SU-DHL-6 (cell line): ENCODE measurements at regions not wholly inside any gene's neighbourhood (a gene's known extent, or its start where the extent isn't known, plus 50 kb on each side); places are given as distances from the start of the nearest gene placed in this dataset.

Experiments used
- EZH2phosphoT487 ChIP-seq: fragments of 200-600 bp; sonication (generic), shearing (Covaris generic); conservative IDR thresholded peaks from 2 replicates; pipeline ENCODE4 v1.6.1; 2018; ENCODE audit warnings: mild to moderate bottlenecking, antibody characterized with exemption, low read length, moderate library complexity, mixed read lengths
- TF ChIP-seq, protein P1 (sequence below): fragments of 200-600 bp; sonication (generic); IDR thresholded peaks from one replicate; pipeline ENCODE4 v1.5.1; 2017; ENCODE audit warnings: antibody characterized with exemption, mild to moderate bottlenecking, low read length, moderate library complexity; ENCODE audit not compliant: insufficient read depth, poor library complexity, severe bottlenecking

- TF ChIP-seq, protein P1, sequence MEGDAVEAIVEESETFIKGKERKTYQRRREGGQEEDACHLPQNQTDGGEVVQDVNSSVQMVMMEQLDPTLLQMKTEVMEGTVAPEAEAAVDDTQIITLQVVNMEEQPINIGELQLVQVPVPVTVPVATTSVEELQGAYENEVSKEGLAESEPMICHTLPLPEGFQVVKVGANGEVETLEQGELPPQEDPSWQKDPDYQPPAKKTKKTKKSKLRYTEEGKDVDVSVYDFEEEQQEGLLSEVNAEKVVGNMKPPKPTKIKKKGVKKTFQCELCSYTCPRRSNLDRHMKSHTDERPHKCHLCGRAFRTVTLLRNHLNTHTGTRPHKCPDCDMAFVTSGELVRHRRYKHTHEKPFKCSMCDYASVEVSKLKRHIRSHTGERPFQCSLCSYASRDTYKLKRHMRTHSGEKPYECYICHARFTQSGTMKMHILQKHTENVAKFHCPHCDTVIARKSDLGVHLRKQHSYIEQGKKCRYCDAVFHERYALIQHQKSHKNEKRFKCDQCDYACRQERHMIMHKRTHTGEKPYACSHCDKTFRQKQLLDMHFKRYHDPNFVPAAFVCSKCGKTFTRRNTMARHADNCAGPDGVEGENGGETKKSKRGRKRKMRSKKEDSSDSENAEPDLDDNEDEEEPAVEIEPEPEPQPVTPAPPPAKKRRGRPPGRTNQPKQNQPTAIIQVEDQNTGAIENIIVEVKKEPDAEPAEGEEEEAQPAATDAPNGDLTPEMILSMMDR: no peak
- TF ChIP-seq EZH2phosphoT487: no peak
Observed at GRCh38 chr4:173880897-173881296, 350.9 kb upstream of the HAND2 start.
